Loucy (cell line): ENCODE measurements at regions not wholly inside any gene's neighbourhood (a gene's known extent, or its start where the extent isn't known, plus 50 kb on each side); places are given as distances from the start of the nearest gene placed in this dataset.

Source experiments
- H2AFZ ChIP-seq: fragments of 200-600 bp; sonication (generic); 2 replicates; pipeline ENCODE4 v1.6.0; 2016; ENCODE audit warnings: antibody characterized with exemption, mild to moderate bottlenecking, low read length, moderate library complexity
- H3F3A ChIP-seq: fragments of 200-600 bp; 2 replicates; pipeline ENCODE4 v1.6.0; 2016; ENCODE audit warnings: antibody characterized with exemption, low read depth, mild to moderate bottlenecking
- H3K27me3 ChIP-seq: fragments of 200-600 bp; sonication (generic); 2 replicates; pipeline ENCODE4 v1.6.1; 2014; ENCODE audit warnings: low read length, mild to moderate bottlenecking; ENCODE audit not compliant: insufficient read depth, poor library complexity, severe bottlenecking
- H3K36me3 ChIP-seq: fragments of 200-600 bp; sonication (generic); 2 replicates; pipeline ENCODE4 v1.6.1; 2016; ENCODE audit warnings: low read length; ENCODE audit not compliant: insufficient read depth
- H3K4me1 ChIP-seq: fragments of 200-600 bp; sonication (generic); 2 replicates; pipeline ENCODE4 v1.5.1; 2014; ENCODE audit warnings: low read length, mild to moderate bottlenecking; ENCODE audit not compliant: insufficient read depth, poor library complexity, severe bottlenecking
- H3K4me2 ChIP-seq: fragments of 200-600 bp; sonication (generic); 2 replicates; pipeline ENCODE4 v1.6.0; 2014; ENCODE audit warnings: antibody characterized with exemption, low read length, low read depth, mild to moderate bottlenecking; ENCODE audit not compliant: poor library complexity, severe bottlenecking
- H3K4me3 ChIP-seq: fragments of 200-600 bp; sonication (generic); 2 replicates; pipeline ENCODE4 v1.5.1; 2014; ENCODE audit warnings: low read length, mild to moderate bottlenecking, mixed read lengths; ENCODE audit not compliant: poor library complexity, severe bottlenecking
- H3K79me2 ChIP-seq: fragments of 200-600 bp; sonication (generic); 2 replicates; pipeline ENCODE4 v1.6.1; 2014; ENCODE audit warnings: low read length; ENCODE audit not compliant: insufficient read depth
- H3K9ac ChIP-seq: fragments of 200-600 bp; sonication (generic); 2 replicates; pipeline ENCODE4 v1.6.0; 2014; ENCODE audit warnings: mild to moderate bottlenecking, low read depth, low read length, moderate library complexity; ENCODE audit not compliant: poor library complexity, severe bottlenecking
- H3K9me2 ChIP-seq: fragments of 200-600 bp; sonication (generic); replicated peaks from 2 replicates; pipeline ENCODE4 v1.6.1; 2016; ENCODE audit warnings: low read depth, low read length, mixed read lengths
- H3K9me3 ChIP-seq: fragments of 200-600 bp; sonication (generic); 2 replicates; pipeline ENCODE4 v1.6.1; 2014; ENCODE audit warnings: mild to moderate bottlenecking, antibody characterized with exemption, low read length, low read depth; ENCODE audit not compliant: insufficient read depth
- H4K20me1 ChIP-seq: fragments of 200-600 bp; sonication (generic); 2 replicates; pipeline ENCODE4 v1.6.0; 2014; ENCODE audit warnings: antibody characterized with exemption, low read length, mild to moderate bottlenecking; ENCODE audit not compliant: insufficient read depth, poor library complexity, severe bottlenecking
- EZH2phosphoT487 ChIP-seq: fragments of 200-600 bp; IDR thresholded peaks from 2 replicates; pipeline ENCODE4 v1.6.1; 2018; ENCODE audit warnings: antibody characterized with exemption, mild to moderate bottlenecking, moderate library complexity, borderline replicate concordance
- TF ChIP-seq, protein P1 (sequence below): fragments of 200-600 bp; sonication (generic); conservative IDR thresholded peaks from 2 replicates; pipeline ENCODE4 v1.5.1; 2014; ENCODE audit warnings: mild to moderate bottlenecking, antibody characterized with exemption, low read length

- Histone ChIP-seq H3K9me3 (no peaks in the 10 kb centered on the region), H3K4me2 (no peak overlapping the region), H3K27me3 (no peaks in the 10 kb centered on the region), H4K20me1 (no peaks in the 10 kb centered on the region), H3K36me3 (no peaks in the 10 kb centered on the region), H3F3A (no peaks in the 10 kb centered on the region), H3K79me2 (no peaks in the 10 kb centered on the region), H3K4me3 (no peak overlapping the region), H3K4me1 (no peaks in the 10 kb centered on the region), H2AFZ (no peak overlapping the region), H3K9ac (no peak overlapping the region), H3K9me2 (no peaks in the 10 kb centered on the region)
- TF ChIP-seq, protein P1, sequence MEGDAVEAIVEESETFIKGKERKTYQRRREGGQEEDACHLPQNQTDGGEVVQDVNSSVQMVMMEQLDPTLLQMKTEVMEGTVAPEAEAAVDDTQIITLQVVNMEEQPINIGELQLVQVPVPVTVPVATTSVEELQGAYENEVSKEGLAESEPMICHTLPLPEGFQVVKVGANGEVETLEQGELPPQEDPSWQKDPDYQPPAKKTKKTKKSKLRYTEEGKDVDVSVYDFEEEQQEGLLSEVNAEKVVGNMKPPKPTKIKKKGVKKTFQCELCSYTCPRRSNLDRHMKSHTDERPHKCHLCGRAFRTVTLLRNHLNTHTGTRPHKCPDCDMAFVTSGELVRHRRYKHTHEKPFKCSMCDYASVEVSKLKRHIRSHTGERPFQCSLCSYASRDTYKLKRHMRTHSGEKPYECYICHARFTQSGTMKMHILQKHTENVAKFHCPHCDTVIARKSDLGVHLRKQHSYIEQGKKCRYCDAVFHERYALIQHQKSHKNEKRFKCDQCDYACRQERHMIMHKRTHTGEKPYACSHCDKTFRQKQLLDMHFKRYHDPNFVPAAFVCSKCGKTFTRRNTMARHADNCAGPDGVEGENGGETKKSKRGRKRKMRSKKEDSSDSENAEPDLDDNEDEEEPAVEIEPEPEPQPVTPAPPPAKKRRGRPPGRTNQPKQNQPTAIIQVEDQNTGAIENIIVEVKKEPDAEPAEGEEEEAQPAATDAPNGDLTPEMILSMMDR: no peak
- no peak for TF ChIP-seq EZH2phosphoT487
Observed at GRCh38 chr20:6674831-6675230, 92.7 kb upstream of the BMP2 start.

DNA sequence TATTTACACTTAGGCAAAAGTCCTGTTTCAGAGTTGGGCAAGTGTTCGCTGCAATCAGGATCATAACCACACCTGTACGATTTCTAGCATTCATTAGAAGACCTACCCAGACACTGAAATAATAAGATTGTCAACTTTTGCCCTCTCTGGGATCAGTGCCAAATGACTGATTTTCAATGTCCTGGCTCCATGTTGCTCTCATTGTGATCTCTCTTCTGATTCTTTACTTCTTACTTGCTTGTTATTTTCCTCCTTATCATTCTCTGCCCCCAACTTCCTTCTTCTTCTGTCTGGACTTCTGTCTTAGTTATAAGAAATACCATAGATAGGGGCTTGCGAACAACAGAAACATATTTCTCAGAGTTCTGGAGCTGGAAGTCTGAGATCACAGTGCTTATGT is 94.4 kb upstream of the BMP2 start:
- Histone ChIP-seq H4K20me1 (no peaks in the 10 kb centered on the region), H3K79me2 (no peaks in the 10 kb centered on the region), H3K9me3 (no peaks in the 10 kb centered on the region), H2AFZ (no peak overlapping the region), H3K4me2 (no peak overlapping the region), H3K9me2 (no peaks in the 10 kb centered on the region), H3F3A (no peaks in the 10 kb centered on the region), H3K9ac (no peak overlapping the region), H3K4me1 (no peaks in the 10 kb centered on the region), H3K4me3 (no peak overlapping the region), H3K36me3 (no peaks in the 10 kb centered on the region), H3K27me3 (no peaks in the 10 kb centered on the region)
- no peak for TF ChIP-seq EZH2phosphoT487
- TF ChIP-seq, protein P1: no peak

DNA sequence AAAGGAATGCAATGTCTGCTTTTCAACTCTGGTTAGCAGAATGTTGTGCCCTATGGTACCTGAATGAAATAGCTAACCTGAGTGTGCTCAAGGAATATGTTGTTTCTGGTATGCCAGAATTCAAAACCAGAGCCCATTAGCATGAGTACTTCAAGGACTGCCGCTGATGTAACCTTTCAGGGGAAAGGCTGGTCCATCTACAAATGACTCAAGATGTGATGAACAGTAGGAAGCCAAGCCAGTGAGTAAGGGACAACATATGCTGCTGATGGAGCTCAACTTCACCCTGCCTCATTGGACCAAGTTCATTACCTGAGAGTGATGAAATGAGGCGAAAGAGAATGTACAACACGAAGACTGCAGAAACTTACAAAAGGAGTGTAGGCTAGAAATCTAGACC is 95.7 kb upstream of the BMP2 start:
- TF ChIP-seq, protein P1: no peak
- TF ChIP-seq EZH2phosphoT487: no peak
- no peaks in the 10 kb centered on the region for H3F3A ChIP-seq
- no peaks in the 10 kb centered on the region for H3K27me3 ChIP-seq
- H3K79me2 ChIP-seq: no peaks in the 10 kb centered on the region
- H4K20me1 ChIP-seq: no peaks in the 10 kb centered on the region
- no peaks in the 10 kb centered on the region for H3K9me3 ChIP-seq
- no peak overlapping the region for H3K9ac ChIP-seq
- no peak overlapping the region for H3K4me3 ChIP-seq
- no peak overlapping the region for H3K4me2 ChIP-seq
- H3K36me3 ChIP-seq: no peaks in the 10 kb centered on the region
- no peak overlapping the region for H2AFZ ChIP-seq
- H3K9me2 ChIP-seq: no peaks in the 10 kb centered on the region
- H3K4me1 ChIP-seq: no peaks in the 10 kb centered on the region
